Activated CD8-positive, alpha-beta memory T cell treated with anti-CD3 and anti-CD28 coated beads for 48 hours (primary cell): ENCODE measurements at regions not wholly inside any gene's neighbourhood (a gene's known extent, or its start where the extent isn't known, plus 50 kb on each side); places are given as distances from the start of the nearest gene placed in this dataset.
A peak's percentile ranks its signal among the peaks of the same experiment; 100 is the strongest.
"Not testable (repeated sequence)": the region's sequence is repeated elsewhere in the genome, so short reads cannot be mapped to it uniquely, and the experiment has no call there.

Experiments used
- DNase-seq, 3 experiments: peaks; one replicate each; pipeline ENCODE4 v3.0.0-alpha.2; 2020; ENCODE audit warnings: low read depth in 2 of 3, low spot score in 2 of 3

- no peak for DNase-seq
Observed at GRCh38 chr1:19591482-19592091, 52.5 kb upstream of the NBL1 start.

GRCh38 chr1:19585507-19585906 lies 58.6 kb upstream of the NBL1 start:
- no peak for DNase-seq

GRCh38 chr1:19582318-19582717 lies 61.8 kb upstream of the NBL1 start:
- DNase-seq = peak; percentile 46 to 70 (median 66)

GRCh38 chr1:19581381-19581780 lies 62.7 kb upstream of the NBL1 start:
- DNase-seq = no peak

GRCh38 chr1:19577561-19577960 lies 66.5 kb upstream of the NBL1 start:
- no peak for DNase-seq

GRCh38 chr1:19577036-19577435 lies 67.1 kb upstream of the NBL1 start:
- no peak for DNase-seq

GRCh38 chr1:19569786-19570185 lies 74.3 kb upstream of the NBL1 start:
- no peak for DNase-seq

GRCh38 chr1:19567041-19567440 lies 77.1 kb upstream of the NBL1 start:
- no peak for DNase-seq

- no peak for DNase-seq
Observed at GRCh38 chr1:19564366-19564765, 79.0 kb upstream of the CAPZB start.

GRCh38 chr1:19563324-19564097 lies 78.2 kb upstream of the CAPZB start:
- no peak for DNase-seq

GRCh38 chr1:19562847-19563246 lies 77.5 kb upstream of the CAPZB start:
- no peak for DNase-seq

- no peak for DNase-seq
Observed at GRCh38 chr1:19560480-19560879, 75.1 kb upstream of the CAPZB start.

- no peak for DNase-seq
Observed at GRCh38 chr1:19559641-19560040, 74.3 kb upstream of the CAPZB start.

GRCh38 chr1:19557609-19558051 lies 72.3 kb upstream of the CAPZB start:
- no peak for DNase-seq

- no peak for DNase-seq
Observed at GRCh38 chr1:19554090-19554489, 68.8 kb upstream of the CAPZB start.

GRCh38 chr1:19552291-19553010 lies 67.1 kb upstream of the CAPZB start:
- no peak for DNase-seq

- not testable (repeated sequence) for DNase-seq
Observed at GRCh38 chr1:19551837-19552236, 66.5 kb upstream of the CAPZB start.

- not testable (repeated sequence) for DNase-seq
Observed at GRCh38 chr1:19550437-19550836, 65.1 kb upstream of the CAPZB start.

GRCh38 chr1:19547814-19548213 lies 62.5 kb upstream of the CAPZB start:
- DNase-seq = no peak

- no peak for DNase-seq
Observed at GRCh38 chr1:19536519-19536918, 51.2 kb upstream of the CAPZB start.

- no peak for DNase-seq
Observed at GRCh38 chr1:19535214-19535613, 49.9 kb upstream of the CAPZB start.
